Urinary bladder (tissue), 3 donors: ENCODE measurements at regions not wholly inside any gene's neighbourhood (a gene's known extent, or its start where the extent isn't known, plus 50 kb on each side); places are given as distances from the start of the nearest gene placed in this dataset.
"Not testable (repeated sequence)": the region's sequence is repeated elsewhere in the genome, so short reads cannot be mapped to it uniquely, and the experiment has no call there.

ENCODE experiments used
- DNase-seq: peaks from one replicate; pipeline ENCODE4 v3.0.0-alpha.2; 2015; ENCODE audit errors: extremely low spot score
- H3K27ac ChIP-seq: one replicate; pipeline ENCODE4 v1.5.1; 2013; ENCODE audit warnings: low read depth, mild to moderate bottlenecking, moderate library complexity
- H3K36me3 ChIP-seq: one replicate; pipeline ENCODE4 v1.6.1; 2013; ENCODE audit warnings: mild to moderate bottlenecking, moderate library complexity; ENCODE audit not compliant: insufficient read depth
- H3K4me1 ChIP-seq: one replicate; pipeline ENCODE4 v1.6.1; 2013; ENCODE audit warnings: mild to moderate bottlenecking, moderate library complexity; ENCODE audit not compliant: insufficient read depth
- H3K4me3 ChIP-seq: one replicate; pipeline ENCODE4 v1.5.1; 2013; ENCODE audit warnings: low read depth, low read length
- WGBS: extraction: QIAGEN DNeasy Blood & Tissue Kit; methylation state at CpG from one replicate; pipeline ENCODE4 v1.1.7; 2013; 5-methylcytosine and 5-hydroxymethylcytosine counted together
- donor health status: healthy with polysubstance abuse.
- donor health status: healthy.

DNA sequence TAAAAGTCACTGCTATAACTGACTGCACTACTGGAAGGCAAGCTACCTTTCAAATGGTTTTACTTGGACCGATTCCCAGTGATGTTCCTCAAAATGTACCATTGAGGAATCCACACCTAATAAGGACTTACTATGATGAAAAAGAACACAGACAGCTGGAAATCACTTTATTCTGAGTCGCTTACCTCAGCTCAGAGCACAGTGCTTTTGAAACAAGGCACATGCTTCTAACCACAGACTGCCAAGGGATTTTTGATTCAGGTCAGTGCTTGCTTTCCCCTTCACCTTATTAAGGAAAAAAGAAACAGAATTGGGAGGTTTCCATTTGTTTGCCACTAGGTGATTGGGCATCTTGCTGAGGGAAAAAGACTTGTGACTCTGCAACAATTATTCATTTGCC is 707.5 kb upstream of the FSHR start:
- WGBS = 60% methylated on average over 2 of the region's 2 CpGs
- H3K4me3 ChIP-seq = no peak overlapping the region
- H3K36me3 ChIP-seq = no peaks in the 10 kb centered on the region
- no peak for DNase-seq
- H3K4me1 ChIP-seq = no peaks in the 10 kb centered on the region
- no peak overlapping the region for H3K27ac ChIP-seq

DNA sequence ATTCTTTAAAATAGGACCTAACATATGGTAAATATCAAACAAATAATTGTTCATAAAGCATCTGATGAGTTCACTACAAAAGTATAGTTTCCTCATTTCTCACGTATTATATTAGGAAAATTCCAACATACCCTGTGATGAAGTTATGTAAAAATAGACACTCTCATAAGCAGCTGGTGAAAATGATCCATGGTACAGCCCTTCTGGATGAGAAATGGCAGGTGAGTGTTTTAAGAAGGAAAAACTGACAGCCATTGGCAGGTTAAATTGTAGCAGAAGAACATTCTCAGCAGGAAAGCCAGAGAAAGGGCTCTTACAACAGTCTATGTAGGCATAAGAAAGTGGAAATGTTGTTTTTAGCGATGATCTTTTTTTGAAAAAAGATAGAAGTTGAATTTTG is 706.5 kb upstream of the FSHR start:
- Histone ChIP-seq H3K4me3 (no peak overlapping the region), H3K4me1 (no peaks in the 10 kb centered on the region), H3K27ac (no peak overlapping the region), H3K36me3 (no peaks in the 10 kb centered on the region)
- no peak for DNase-seq
- 90% methylated on average over 2 of the region's 2 CpGs for WGBS

DNA sequence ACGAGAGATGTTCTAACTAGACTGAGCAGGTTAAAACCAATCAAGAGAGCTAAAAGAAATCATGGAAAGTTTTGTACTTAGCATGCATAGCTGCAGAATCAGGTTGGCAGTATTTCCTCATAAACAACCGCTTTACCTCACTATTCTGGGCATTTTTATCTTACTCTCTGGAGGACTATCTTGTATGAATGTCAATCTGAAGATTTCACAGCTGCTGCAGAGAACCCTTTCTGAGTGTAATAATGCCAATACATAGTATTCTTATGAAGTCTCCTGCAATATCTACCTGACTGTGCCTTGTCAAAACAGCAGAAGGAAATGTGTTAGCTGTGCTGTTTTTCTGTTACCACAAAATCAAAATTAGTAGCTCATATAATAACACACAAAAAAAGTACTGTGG is 705.9 kb upstream of the FSHR start:
- WGBS = 47% methylated on average over 2 of the region's 2 CpGs
- Histone ChIP-seq H3K36me3 (no peaks in the 10 kb centered on the region), H3K27ac (no peak overlapping the region), H3K4me3 (no peak overlapping the region), H3K4me1 (no peaks in the 10 kb centered on the region)
- no peak for DNase-seq

DNA sequence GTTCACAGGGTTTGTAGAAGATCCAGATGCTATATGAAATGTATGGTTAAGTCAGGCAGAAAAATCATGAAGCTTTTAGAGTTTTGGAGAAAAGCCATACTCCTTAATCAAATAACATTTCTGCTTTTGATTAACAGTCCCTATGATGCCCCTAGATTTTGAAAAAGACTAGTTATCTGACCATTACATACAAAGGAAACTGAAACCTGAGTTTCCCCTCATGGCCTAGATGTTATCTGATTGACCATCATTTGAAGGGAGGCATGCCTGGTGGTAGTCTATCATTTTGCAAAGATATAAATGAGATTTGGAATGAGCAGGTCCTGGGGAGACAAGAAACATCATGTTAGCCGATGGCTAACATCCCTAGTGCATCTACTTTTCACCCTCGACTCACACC is 704.3 kb upstream of the FSHR start:
- Histone ChIP-seq H3K36me3 (no peaks in the 10 kb centered on the region), H3K4me1 (no peaks in the 10 kb centered on the region), H3K27ac (no peak overlapping the region), H3K4me3 (no peak overlapping the region)
- DNase-seq = no peak
- WGBS = 87% methylated on average over 2 of the region's 2 CpGs

DNA sequence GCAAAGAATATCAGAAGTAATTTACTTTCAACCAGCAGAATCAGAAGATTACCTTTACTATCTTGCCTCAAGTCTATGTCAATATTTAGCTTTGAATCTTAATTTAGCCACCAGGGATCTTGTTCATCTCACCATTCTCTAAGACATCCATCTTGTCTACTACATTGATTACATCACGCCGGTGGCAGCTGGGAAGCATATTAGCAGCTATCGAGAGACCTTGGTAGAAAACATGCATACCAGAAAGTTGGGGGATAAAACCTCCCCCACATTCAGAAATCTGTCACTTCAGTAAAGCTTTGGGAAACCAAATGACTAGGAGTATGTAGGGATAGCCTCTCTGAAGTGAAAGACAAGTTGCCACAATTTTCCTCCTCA is 703.8 kb upstream of the FSHR start:
- no peak overlapping the region for H3K27ac ChIP-seq
- H3K4me3 ChIP-seq = no peak overlapping the region
- no peaks in the 10 kb centered on the region for H3K36me3 ChIP-seq
- no peak for DNase-seq
- WGBS = 96% methylated on average over 3 of the region's 3 CpGs
- no peaks in the 10 kb centered on the region for H3K4me1 ChIP-seq

DNA sequence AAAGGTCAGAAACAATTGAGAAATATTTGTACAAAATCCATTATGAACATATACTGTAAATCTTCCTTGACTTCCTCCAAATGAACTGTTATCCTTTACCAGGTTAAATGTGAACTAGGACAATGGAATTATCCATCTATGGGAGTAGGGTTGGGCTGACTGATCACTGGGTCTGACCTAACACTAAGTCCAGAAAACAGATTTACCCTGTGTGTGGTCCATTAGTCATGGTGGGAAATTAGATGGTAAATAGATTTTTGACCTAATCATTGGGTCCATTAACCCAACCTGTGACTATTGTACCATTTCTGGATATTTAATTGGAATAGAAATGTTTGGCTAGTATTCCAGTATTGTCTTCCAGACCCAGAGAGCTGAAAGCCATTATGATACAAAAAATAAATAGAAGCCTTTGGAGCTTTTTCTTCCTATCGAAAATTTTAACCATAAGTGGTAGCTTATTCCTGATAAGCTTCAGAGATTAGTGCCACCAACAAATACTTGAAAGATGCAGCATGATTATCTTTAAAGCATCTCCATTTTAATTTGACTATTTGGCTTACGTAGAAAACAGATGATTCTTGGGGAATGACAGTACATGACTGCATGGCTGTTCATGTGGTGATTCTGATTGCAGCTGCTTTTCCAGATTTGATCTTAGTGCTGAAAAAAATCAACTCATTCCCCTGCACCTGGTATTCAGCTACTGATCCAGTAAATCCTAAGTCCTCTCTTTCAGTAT is 703.2 kb upstream of the FSHR start:
- H3K4me1 ChIP-seq = no peaks in the 10 kb centered on the region
- H3K27ac ChIP-seq = no peak overlapping the region
- DNase-seq = no peak
- no peaks in the 10 kb centered on the region for H3K36me3 ChIP-seq
- H3K4me3 ChIP-seq = no peak overlapping the region
- 80% methylated on average over 2 of the region's 2 CpGs for WGBS

DNA sequence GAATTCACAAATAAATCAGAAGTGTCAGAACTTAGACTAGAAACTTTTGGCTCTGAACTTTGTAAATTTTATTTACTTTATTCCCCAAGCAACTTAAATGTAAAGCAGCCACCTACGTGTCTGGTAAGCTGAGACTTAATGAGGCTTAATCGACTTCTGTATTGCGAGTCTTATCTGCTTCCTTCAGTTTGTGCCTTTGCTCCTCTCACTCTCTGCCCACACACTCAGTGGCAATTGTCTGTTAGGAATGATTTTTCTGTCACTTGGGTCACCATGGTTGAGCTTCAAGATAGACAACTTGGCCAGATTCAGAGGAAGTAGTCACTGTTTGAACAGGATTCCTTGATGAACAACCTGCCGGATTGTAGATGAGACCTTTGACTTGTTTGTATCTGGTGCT is 691.4 kb upstream of the FSHR start:
- Histone ChIP-seq H3K4me3 (no peak overlapping the region), H3K4me1 (no peaks in the 10 kb centered on the region), H3K36me3 (no peaks in the 10 kb centered on the region), H3K27ac (no peak overlapping the region)
- WGBS = 62% methylated on average over 4 of the region's 4 CpGs
- no peak for DNase-seq

DNA sequence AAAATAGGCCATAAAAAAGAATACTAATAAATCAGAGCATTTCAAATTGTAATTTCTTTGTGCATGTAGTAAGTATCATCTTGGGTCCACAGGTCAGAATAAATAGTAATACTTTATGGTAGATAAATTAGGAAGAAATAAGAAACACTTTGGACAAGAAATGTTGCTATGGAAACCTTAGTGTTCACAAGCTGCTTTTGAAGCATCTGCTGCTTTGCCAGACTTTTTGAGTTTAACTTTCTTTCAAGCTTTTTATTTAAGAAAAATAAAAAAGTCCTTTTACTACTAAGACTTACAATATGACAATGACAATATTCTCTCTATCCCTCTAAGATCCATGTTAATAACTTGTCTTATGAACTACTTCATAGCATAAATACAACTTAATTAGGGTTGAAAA is 690.7 kb upstream of the FSHR start:
- Histone ChIP-seq H3K36me3 (no peaks in the 10 kb centered on the region), H3K27ac (no peak overlapping the region), H3K4me1 (no peaks in the 10 kb centered on the region), H3K4me3 (no peak overlapping the region)
- DNase-seq = no peak

DNA sequence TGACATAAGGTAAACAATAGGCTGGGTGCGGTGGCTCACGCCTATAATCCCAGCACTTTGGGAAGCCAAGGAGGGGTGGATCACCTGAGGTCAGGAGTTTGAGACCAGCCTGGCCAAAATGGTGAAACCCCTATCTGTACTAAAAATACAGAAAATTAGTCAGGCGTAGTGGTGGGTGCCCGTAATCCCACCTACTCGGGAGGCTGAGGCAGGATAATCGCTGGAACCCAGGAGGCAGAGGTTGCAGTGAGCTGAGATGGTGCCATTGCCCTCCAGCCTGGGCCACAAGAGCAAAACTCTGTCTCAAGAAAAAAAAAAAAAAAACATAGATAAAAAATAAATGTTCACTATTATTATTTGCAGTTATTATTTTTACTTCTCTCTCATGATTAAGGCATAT is 689.8 kb upstream of the FSHR start:
- H3K27ac ChIP-seq, H3K36me3 ChIP-seq, H3K4me1 ChIP-seq, DNase-seq, H3K4me3 ChIP-seq: not testable (repeated sequence)
- 99% methylated on average over 6 of the region's 6 CpGs for WGBS

DNA sequence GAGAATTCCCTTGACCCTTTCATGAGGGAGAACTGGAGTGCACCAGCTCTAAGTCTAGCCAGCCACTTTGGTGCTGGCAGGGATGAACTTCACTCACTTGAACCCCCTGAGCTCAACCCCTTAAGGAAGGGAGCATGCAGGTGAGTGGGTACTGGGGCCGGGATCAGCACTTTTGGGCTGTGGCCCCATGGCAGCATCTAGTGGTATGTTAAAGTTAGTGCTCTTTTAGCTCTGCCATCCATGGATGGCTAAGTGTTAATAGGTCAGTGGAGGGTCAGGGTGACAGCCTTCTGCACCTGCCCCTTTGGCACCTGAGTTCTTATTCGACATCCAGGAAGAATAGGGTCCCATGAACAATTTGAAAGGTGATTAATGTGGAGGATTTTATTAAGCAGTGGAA is 689.0 kb upstream of the FSHR start:
- no peak overlapping the region for H3K27ac ChIP-seq
- no peaks in the 10 kb centered on the region for H3K36me3 ChIP-seq
- H3K4me3 ChIP-seq = no peak overlapping the region
- 92% methylated on average over 2 of the region's 2 CpGs for WGBS
- no peak for DNase-seq
- no peaks in the 10 kb centered on the region for H3K4me1 ChIP-seq

DNA sequence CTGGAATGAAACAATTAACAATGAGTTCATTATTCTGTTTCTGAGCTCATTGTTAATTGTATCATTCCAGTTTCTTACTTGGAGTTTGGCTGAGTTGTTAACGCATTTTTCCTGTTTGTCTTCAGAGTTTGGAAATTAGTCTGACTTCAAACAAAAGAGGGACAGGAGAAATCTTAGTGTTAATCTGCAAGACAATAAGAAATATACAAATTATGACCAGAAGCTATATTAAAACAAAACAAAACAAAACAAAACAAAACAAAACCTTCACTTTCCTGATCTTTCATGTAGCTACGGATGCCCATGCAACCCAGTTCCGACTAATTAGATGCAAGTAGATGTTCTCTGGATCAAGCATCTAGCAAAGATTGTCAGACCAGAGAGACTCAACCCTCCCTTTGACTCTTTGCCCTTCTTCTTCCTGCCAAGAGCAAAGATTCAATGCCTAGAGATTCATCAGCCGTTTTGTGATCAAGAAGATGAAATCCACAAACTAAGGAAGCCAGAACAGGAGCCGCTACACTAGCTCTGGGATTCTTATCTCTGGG is 686.2 kb upstream of the FSHR start:
- Histone ChIP-seq H3K27ac (no peak overlapping the region), H3K36me3 (no peaks in the 10 kb centered on the region), H3K4me1 (no peaks in the 10 kb centered on the region), H3K4me3 (no peak overlapping the region)
- 75% methylated on average over 5 of the region's 5 CpGs for WGBS
- DNase-seq = no peak

DNA sequence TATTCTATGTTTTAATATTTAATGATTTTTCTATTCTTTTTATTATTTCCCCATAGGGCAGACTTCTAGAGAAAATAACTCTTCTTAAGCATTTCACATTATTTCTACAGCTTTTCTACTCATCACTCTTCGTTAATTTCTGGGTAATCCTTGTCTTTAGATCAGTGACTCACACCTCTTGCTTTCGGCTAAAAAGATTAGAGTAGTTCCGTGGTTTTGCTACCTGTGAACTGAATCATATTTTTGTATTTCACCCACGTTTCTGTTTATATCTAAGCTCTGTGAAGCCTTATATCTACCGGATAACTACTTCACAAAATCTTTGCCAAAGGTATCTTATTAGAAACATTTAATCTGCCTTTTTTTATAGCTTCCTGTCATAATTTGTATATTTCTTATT is 685.5 kb upstream of the FSHR start:
- Histone ChIP-seq H3K4me3 (no peak overlapping the region), H3K27ac (no peak overlapping the region), H3K4me1 (no peaks in the 10 kb centered on the region), H3K36me3 (no peaks in the 10 kb centered on the region)
- DNase-seq = no peak
- WGBS = 74% methylated on average over 5 of the region's 5 CpGs

DNA sequence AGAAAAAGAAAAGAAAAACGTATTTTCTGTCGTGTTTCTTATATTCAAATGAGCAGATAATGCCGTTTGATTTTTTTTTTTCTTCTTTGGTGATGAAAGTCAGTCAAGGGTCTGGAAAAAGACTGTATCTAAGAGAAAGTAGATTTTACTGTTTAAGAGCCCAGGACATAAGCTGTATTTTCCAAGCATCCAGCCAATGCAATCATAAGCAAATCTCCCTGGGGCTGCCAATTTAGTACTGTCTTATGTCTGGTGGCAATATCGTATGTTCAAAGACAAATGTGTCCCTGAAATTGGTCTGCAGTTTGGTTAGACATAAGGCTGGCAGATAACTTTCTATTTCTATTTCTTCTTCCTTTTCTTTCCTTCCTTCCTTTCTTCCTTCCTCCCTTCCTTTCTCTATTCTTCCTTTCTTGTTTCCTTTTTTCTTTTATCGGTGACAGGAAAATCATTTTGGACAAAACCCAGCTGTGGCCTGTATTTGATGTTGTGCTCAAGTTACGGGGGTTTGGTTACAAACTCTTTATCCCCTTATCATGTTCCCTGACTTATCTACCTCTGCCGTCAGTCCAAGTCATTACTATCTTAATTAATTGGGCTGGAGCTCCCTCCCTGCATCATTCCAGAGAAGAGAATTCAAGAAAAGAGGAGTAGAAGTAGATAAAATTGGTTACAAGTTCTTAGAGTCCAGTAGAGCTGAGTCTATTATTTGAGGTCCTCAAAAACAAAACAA is 683.4 kb upstream of the FSHR start:
- H3K4me3 ChIP-seq = no peak overlapping the region
- no peaks in the 10 kb centered on the region for H3K4me1 ChIP-seq
- 38% methylated on average over 7 of the region's 7 CpGs for WGBS
- H3K27ac ChIP-seq = no peak overlapping the region
- no peaks in the 10 kb centered on the region for H3K36me3 ChIP-seq
- no peak for DNase-seq

DNA sequence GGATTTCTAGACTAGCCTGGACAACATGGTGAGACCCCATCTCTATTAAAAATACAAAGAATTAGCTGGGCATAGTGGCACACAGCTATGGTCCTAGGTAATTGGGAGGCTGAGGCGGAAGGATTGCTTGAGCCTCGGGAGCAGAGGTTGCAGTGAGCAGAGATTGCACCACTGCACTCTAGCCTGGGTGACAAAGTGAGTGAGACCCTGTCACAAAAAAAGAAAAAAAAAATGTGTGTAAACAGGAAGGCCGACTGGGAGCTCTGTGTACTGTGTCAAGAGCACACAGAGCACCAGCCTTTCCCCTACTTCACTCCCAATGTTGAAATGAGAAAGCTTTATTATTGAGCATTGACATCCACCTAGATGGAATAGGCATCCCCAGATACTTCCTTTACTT is 681.7 kb upstream of the FSHR start:
- Histone ChIP-seq H3K27ac (no peak overlapping the region), H3K4me1 (no peaks in the 10 kb centered on the region), H3K4me3 (no peak overlapping the region), H3K36me3 (no peaks in the 10 kb centered on the region)
- 78% methylated on average over 3 of the region's 3 CpGs for WGBS
- DNase-seq = no peak
